UCSD-AML1 (cell line): ENCODE measurements at regions not wholly inside any gene's neighbourhood (a gene's known extent, or its start where the extent isn't known, plus 50 kb on each side); places are given as distances from the start of the nearest gene placed in this dataset.
"Not testable (repeated sequence)": the region's sequence is repeated elsewhere in the genome, so short reads cannot be mapped to it uniquely, and the experiment has no call there.

ENCODE experiments used
- DNase-seq: peaks from one replicate; lab custom pipeline; 2025; ENCODE audit not compliant: unreplicated experiment; lab: John Stamatoyannopoulos, UW

- DNase-seq, result no peak
These were observed 528.6 kb upstream of the PTPRD start for GRCh38 chr9:11141357-11141756.

GRCh38 chr9:11142965-11143738 lies 530.4 kb upstream of the PTPRD start:
- no peak for DNase-seq

- no peak for DNase-seq
These were observed 531.9 kb upstream of the PTPRD start for GRCh38 chr9:11144746-11145145.

- DNase-seq, result no peak
These were observed 535.4 kb upstream of the PTPRD start for GRCh38 chr9:11148189-11148588.

- DNase-seq, result no peak
These were observed 536.3 kb upstream of the PTPRD start for GRCh38 chr9:11149065-11149464.

- no peak for DNase-seq
These were observed 545.3 kb upstream of the PTPRD start for GRCh38 chr9:11158063-11158462.

GRCh38 chr9:11158676-11159075 lies 545.9 kb upstream of the PTPRD start:
- no peak for DNase-seq

GRCh38 chr9:11159318-11159862 lies 546.6 kb upstream of the PTPRD start:
- no peak for DNase-seq

GRCh38 chr9:11163843-11164242 lies 551.0 kb upstream of the PTPRD start:
- no peak for DNase-seq

- DNase-seq, result no peak
These were observed 569.2 kb upstream of the PTPRD start for GRCh38 chr9:11182001-11182400.

- no peak for DNase-seq
These were observed 577.9 kb upstream of the PTPRD start for GRCh38 chr9:11190719-11191118.

- no peak for DNase-seq
These were observed 580.2 kb upstream of the PTPRD start for GRCh38 chr9:11192993-11193392.

- DNase-seq, result no peak
These were observed 581.4 kb upstream of the PTPRD start for GRCh38 chr9:11194246-11194645.

GRCh38 chr9:11196840-11197365 lies 584.1 kb upstream of the PTPRD start:
- not testable (repeated sequence) for DNase-seq

GRCh38 chr9:11199335-11199734 lies 586.5 kb upstream of the PTPRD start:
- DNase-seq, result no peak

GRCh38 chr9:11204521-11204920 lies 591.7 kb upstream of the PTPRD start:
- DNase-seq, result no peak

- no peak for DNase-seq
These were observed 594.1 kb upstream of the PTPRD start for GRCh38 chr9:11206925-11207324.

- no peak for DNase-seq
These were observed 620.9 kb upstream of the PTPRD start for GRCh38 chr9:11233696-11234095.

- DNase-seq, result no peak
These were observed 622.3 kb upstream of the PTPRD start for GRCh38 chr9:11235061-11235460.

GRCh38 chr9:11241779-11242178 lies 629.0 kb upstream of the PTPRD start:
- no peak for DNase-seq

GRCh38 chr9:11257992-11258391 lies 645.2 kb upstream of the PTPRD start:
- DNase-seq, result no peak

GRCh38 chr9:11269036-11269435 lies 656.2 kb upstream of the PTPRD start:
- DNase-seq, result no peak
